H9 (cell line): ENCODE measurements at regions not wholly inside any gene's neighbourhood (a gene's known extent, or its start where the extent isn't known, plus 50 kb on each side); places are given as distances from the start of the nearest gene placed in this dataset.

ENCODE experiments used
- DNase-seq: peaks from one replicate; pipeline ENCODE4 v3.0.0-alpha.2; 2017
- H2AFZ ChIP-seq: one replicate; pipeline ENCODE4 v1.6.1; 2013; ENCODE audit warnings: mild to moderate bottlenecking, low read length, control low read depth, moderate library complexity
- H2AK5ac ChIP-seq: 2 replicates; pipeline ENCODE4 v1.6.1; 2013; ENCODE audit warnings: low read length, control low read depth, mixed read lengths; ENCODE audit not compliant: insufficient read length
- H2BK120ac ChIP-seq: one replicate; pipeline ENCODE4 v1.6.1; 2013; ENCODE audit warnings: low read depth, mild to moderate bottlenecking, low read length, control low read depth, inconsistent platforms; ENCODE audit not compliant: poor library complexity, severe bottlenecking
- H2BK12ac ChIP-seq: 2 replicates; pipeline ENCODE4 v1.6.1; 2013; ENCODE audit warnings: low read length, control low read depth, mixed read lengths, low read depth; ENCODE audit not compliant: insufficient read length
- H2BK15ac ChIP-seq: 2 replicates; pipeline ENCODE4 v1.6.1; 2013; ENCODE audit warnings: low read depth, low read length, control low read depth
- H2BK20ac ChIP-seq: one replicate; pipeline ENCODE4 v1.6.1; 2013; ENCODE audit warnings: low read depth, mild to moderate bottlenecking, low read length, control low read depth, inconsistent platforms; ENCODE audit not compliant: poor library complexity, severe bottlenecking
- H2BK5ac ChIP-seq: 2 replicates; pipeline ENCODE4 v1.6.1; 2013; ENCODE audit warnings: low read length, control low read depth, mixed read lengths; ENCODE audit not compliant: insufficient read length
- H3K14ac ChIP-seq: 2 replicates; pipeline ENCODE4 v1.6.1; 2013; ENCODE audit warnings: low read length, control low read depth; ENCODE audit not compliant: insufficient read depth
- H3K18ac ChIP-seq: 2 replicates; pipeline ENCODE4 v1.6.1; 2013; ENCODE audit warnings: low read depth, mild to moderate bottlenecking, mixed read lengths, low read length, control low read depth; ENCODE audit not compliant: insufficient read length
- H3K23ac ChIP-seq: 2 replicates; pipeline ENCODE4 v1.6.1; 2013; ENCODE audit warnings: low read length, control low read depth, mixed read lengths, low read depth; ENCODE audit not compliant: insufficient read length
- H3K23me2 ChIP-seq: 2 replicates; pipeline ENCODE4 v1.6.1; 2013; ENCODE audit warnings: low read depth, mild to moderate bottlenecking, mixed read lengths, low read length, control low read depth; ENCODE audit not compliant: insufficient read length, poor library complexity, severe bottlenecking
- H3K27ac ChIP-seq: 2 replicates; pipeline ENCODE4 v1.5.1; 2013; ENCODE audit warnings: low read length, control low read depth, mixed read lengths, low read depth; ENCODE audit not compliant: insufficient read length
- H3K27me3 ChIP-seq: 2 replicates; pipeline ENCODE4 v1.6.1; 2013; ENCODE audit warnings: low read length, control low read depth, inconsistent platforms; ENCODE audit not compliant: insufficient read depth
- H3K4ac ChIP-seq: 2 replicates; pipeline ENCODE4 v1.6.1; 2013; ENCODE audit warnings: low read depth, mild to moderate bottlenecking, control low read depth, inconsistent platforms, low read length, moderate library complexity
- H3K4me1 ChIP-seq: 2 replicates; pipeline ENCODE4 v1.6.1; 2013; ENCODE audit warnings: low read length, control low read depth, inconsistent platforms; ENCODE audit not compliant: insufficient read depth
- H3K4me2 ChIP-seq: 2 replicates; pipeline ENCODE4 v1.6.1; 2013; ENCODE audit warnings: low read length, control low read depth, mixed read lengths; ENCODE audit not compliant: insufficient read length, insufficient read depth
- H3K56ac ChIP-seq: 2 replicates; pipeline ENCODE4 v1.6.1; 2013; ENCODE audit warnings: low read depth, mild to moderate bottlenecking, mixed read lengths, low read length, control low read depth; ENCODE audit not compliant: insufficient read length
- H3K79me1 ChIP-seq: 2 replicates; pipeline ENCODE4 v1.6.1; 2013; ENCODE audit warnings: low read depth, mild to moderate bottlenecking, moderate library complexity, low read length, control low read depth, inconsistent platforms; ENCODE audit not compliant: insufficient read depth, poor library complexity, severe bottlenecking
- H3K79me2 ChIP-seq: 2 replicates; pipeline ENCODE4 v1.6.1; 2013; ENCODE audit warnings: low read length, control low read depth, inconsistent platforms; ENCODE audit not compliant: insufficient read depth
- H3K9ac ChIP-seq: 2 replicates; pipeline ENCODE4 v1.6.1; 2013; ENCODE audit warnings: low read length, control low read depth, mixed read lengths; ENCODE audit not compliant: insufficient read length; ENCODE audit errors: extremely low read depth
- H3K9me3 ChIP-seq: one replicate; pipeline ENCODE4 v1.6.1; 2013; ENCODE audit warnings: low read depth, low read length, inconsistent platforms; ENCODE audit not compliant: control insufficient read depth
- H3T11ph ChIP-seq: one replicate; pipeline ENCODE4 v1.6.1; 2013; ENCODE audit warnings: mild to moderate bottlenecking, low read length, control low read depth, inconsistent platforms
- H4K20me1 ChIP-seq: one replicate; pipeline ENCODE4 v1.6.1; 2013; ENCODE audit not compliant: control insufficient read depth, insufficient read length, insufficient read depth
- H4K5ac ChIP-seq: 2 replicates; pipeline ENCODE4 v1.6.1; 2013; ENCODE audit warnings: low read depth, mild to moderate bottlenecking, mixed read lengths, low read length, control low read depth; ENCODE audit not compliant: insufficient read length
- H4K8ac ChIP-seq: replicated peaks from 2 replicates; pipeline ENCODE4 v1.6.1; 2013; ENCODE audit warnings: low read length, control low read depth, mixed read lengths, low read depth; ENCODE audit not compliant: insufficient read length
- H4K91ac ChIP-seq: 2 replicates; pipeline ENCODE4 v1.6.1; 2013; ENCODE audit warnings: low read depth, mild to moderate bottlenecking, moderate library complexity, mixed read lengths, low read length, control low read depth; ENCODE audit not compliant: insufficient read length
- H3K27ac Mint-ChIP-seq, 3 experiments: 2 replicates in 2 of 3; 3 replicates in 1 of 3; pipeline ENCODE4 v1.8.0; 2020 to 2021; ENCODE audit warnings: mixed read lengths in 3 of 3, mild to moderate bottlenecking in 1 of 3, moderate library complexity in 1 of 3
- H3K27me3 Mint-ChIP-seq: 2 replicates; pipeline ENCODE4 v1.8.0; 2021; ENCODE audit warnings: low read depth, mild to moderate bottlenecking, moderate library complexity, mixed read lengths
- H3K36me3 Mint-ChIP-seq, 3 experiments: 2 replicates in 2 of 3; 3 replicates in 1 of 3; pipeline ENCODE4 v1.8.0; 2020 to 2021; ENCODE audit warnings: low read depth in 3 of 3, mixed read lengths in 3 of 3; ENCODE audit not compliant: insufficient read depth in 1 of 3
- H3K4me1 Mint-ChIP-seq, 2 experiments: 2 replicates each; pipeline ENCODE4 v1.8.0; 2020; ENCODE audit warnings: mixed read lengths in 2 of 2
- H3K4me3 Mint-ChIP-seq, 2 experiments: 2 replicates in 1 of 2; 3 replicates in 1 of 2; pipeline ENCODE4 v1.8.0; 2020 to 2021; ENCODE audit warnings: mild to moderate bottlenecking in 2 of 2, mixed read lengths in 2 of 2, moderate library complexity in 1 of 2
- H3K9me3 Mint-ChIP-seq, 2 experiments: 2 replicates in 1 of 2; 3 replicates in 1 of 2; pipeline ENCODE4 v1.8.0; 2020; ENCODE audit warnings: mild to moderate bottlenecking in 2 of 2, mixed read lengths in 2 of 2, moderate library complexity in 1 of 2
- CTCF ChIP-seq: fragments of 200-600 bp; sonication (generic); conservative IDR thresholded peaks from 3 replicates; pipeline ENCODE4 v1.8.0; 2021; ENCODE audit warnings: antibody characterized with exemption, mild to moderate bottlenecking
- WGBS: extraction: QIAGEN DNeasy Blood & Tissue Kit; methylation state at CpG from one replicate; pipeline ENCODE4 v1.1.7; 2013; ENCODE audit warnings: missing lambda C conversion rate, low lambda C conversion rate, mixed read lengths; ENCODE audit not compliant: insufficient read length; ENCODE audit errors: extremely low coverage; 5-methylcytosine and 5-hydroxymethylcytosine counted together

- H4K5ac ChIP-seq: no peak overlapping the region
- no peak overlapping the region for H2BK15ac ChIP-seq
- no peak overlapping the region for H3K56ac ChIP-seq
- H3K27me3 Mint-ChIP-seq: no peaks in the 10 kb centered on the region
- H3K79me1 ChIP-seq: no peaks in the 10 kb centered on the region
- H3K36me3 Mint-ChIP-seq: no peaks in the 10 kb centered on the region
- H3K23me2 ChIP-seq: no peaks in the 10 kb centered on the region
- H3K9ac ChIP-seq: no peak overlapping the region
- H2AK5ac ChIP-seq: no peak overlapping the region
- H2AFZ ChIP-seq: no peak overlapping the region
- no peak overlapping the region for H3K27ac Mint-ChIP-seq
- H4K20me1 ChIP-seq: no peaks in the 10 kb centered on the region
- no peak overlapping the region for H3K14ac ChIP-seq
- H3K4ac ChIP-seq: no peak overlapping the region
- H3K23ac ChIP-seq: no peak overlapping the region
- H3K27ac ChIP-seq: no peak overlapping the region
- H3K9me3 ChIP-seq: no peaks in the 10 kb centered on the region
- no peak overlapping the region for H4K91ac ChIP-seq
- no peak overlapping the region for H3K18ac ChIP-seq
- no peaks in the 10 kb centered on the region for H3K9me3 Mint-ChIP-seq
- H3K4me1 ChIP-seq: no peaks in the 10 kb centered on the region
- H2BK20ac ChIP-seq: no peak overlapping the region
- H3K79me2 ChIP-seq: no peaks in the 10 kb centered on the region
- no peak overlapping the region for H3T11ph ChIP-seq
- no peak overlapping the region for H2BK12ac ChIP-seq
- no peak overlapping the region for H4K8ac ChIP-seq
- H3K27me3 ChIP-seq: no peaks in the 10 kb centered on the region
- no peak for DNase-seq
- WGBS: no CpG with 5 or more reads among the region's 3 CpGs
- H3K4me2 ChIP-seq: no peak overlapping the region
- TF ChIP-seq CTCF: no peak
- no peak overlapping the region for H3K4me3 Mint-ChIP-seq
- no peak overlapping the region for H2BK120ac ChIP-seq
- no peak overlapping the region for H2BK5ac ChIP-seq
- H3K4me1 Mint-ChIP-seq: no peaks in the 10 kb centered on the region
Measured at GRCh38 chr9:25816439-25816838, 138.2 kb upstream of the TUSC1 start.
